ENCODE measurements at regions not wholly inside any gene's neighbourhood (a gene's known extent, or its start where the extent isn't known, plus 50 kb on each side); places are given as distances from the start of the nearest gene placed in this dataset.

DNA sequence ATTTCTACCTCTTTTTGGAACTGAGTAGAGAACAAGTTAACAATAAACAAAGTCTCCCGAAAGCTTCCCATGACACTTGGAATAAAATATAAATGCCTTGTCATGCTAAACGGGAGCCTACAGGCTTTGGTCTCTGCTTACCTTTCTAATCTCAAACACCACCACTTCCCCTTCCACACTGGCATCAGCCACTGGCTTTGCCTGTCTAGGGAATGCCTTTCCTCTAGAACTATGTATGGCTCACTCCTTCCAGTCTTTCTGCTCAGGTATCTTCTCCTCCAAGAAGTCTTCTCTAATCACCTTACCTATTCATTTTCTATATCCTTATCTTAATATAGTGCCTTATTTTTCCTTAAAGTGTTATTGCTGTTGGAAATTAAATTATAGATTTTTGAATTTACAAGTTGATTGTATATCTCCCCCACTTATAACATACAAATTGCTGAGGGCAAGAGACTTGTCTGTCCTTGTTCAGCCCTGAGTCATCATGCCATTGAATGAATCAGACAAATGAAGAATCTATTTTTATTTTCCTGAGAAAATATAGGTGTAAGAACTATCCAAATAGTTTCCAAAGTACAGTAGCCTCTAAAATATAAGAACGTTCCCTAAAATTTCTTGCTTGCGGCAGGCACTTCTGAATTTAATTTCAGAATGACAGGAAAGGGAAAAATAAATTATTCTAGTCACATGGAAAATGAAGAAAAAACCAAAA, 119.2 kb downstream of the TM2D1 start:
- H3K4me1 ChIP-seq (ENCODE audit: control insufficient read depth, insufficient read depth, low read length), result peaks cover 10% of the 10 kb centered on the region
- no peaks in the 10 kb centered on the region; the same call in 1 of the 2 replicates for H3K27me3 ChIP-seq (ENCODE audit: control insufficient read depth, insufficient read depth, low read length)
- H3K4me3 ChIP-seq (ENCODE audit: low read depth, low read length), result no peak overlapping the region
- H3K36me3 ChIP-seq (ENCODE audit: control insufficient read depth, insufficient read depth, low read length), result no peaks in the 10 kb centered on the region
- no peaks in the 10 kb centered on the region for H3K9me3 ChIP-seq (ENCODE audit: control insufficient read depth, insufficient read depth, low read depth, low read length)
- no peak overlapping the region for H3K27ac ChIP-seq (ENCODE audit: low read depth, low read length)
- no peak overlapping the region for H3K9ac ChIP-seq (ENCODE audit: low read length)

DNA sequence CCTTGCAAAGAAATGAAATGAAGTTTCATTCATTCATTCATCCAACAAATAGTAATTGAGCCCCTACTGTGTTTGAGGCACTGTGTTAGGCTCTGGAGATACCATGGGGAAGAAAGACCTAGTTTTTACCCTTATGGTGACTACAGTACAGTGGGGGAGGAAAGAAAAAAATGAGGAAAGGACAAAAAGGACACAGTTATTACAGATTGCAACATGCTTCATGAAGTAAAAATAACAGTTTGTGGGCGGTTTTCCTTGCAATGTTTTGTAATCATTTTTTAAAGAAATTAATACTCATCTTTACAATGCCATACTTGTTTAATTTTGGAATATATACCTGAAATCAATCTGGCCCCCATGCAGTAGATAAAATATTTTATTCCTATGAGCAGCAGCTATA, 120.3 kb downstream of the TM2D1 start:
- Histone ChIP-seq H3K36me3 (ENCODE audit: control insufficient read depth, insufficient read depth, low read length) (no peaks in the 10 kb centered on the region), H3K4me1 (ENCODE audit: control insufficient read depth, insufficient read depth, low read length) (peaks cover 10% of the 10 kb centered on the region), H3K27me3 (ENCODE audit: control insufficient read depth, insufficient read depth, low read length) (no peaks in the 10 kb centered on the region; the same call in 1 of the 2 replicates), H3K4me3 (ENCODE audit: low read depth, low read length) (no peak overlapping the region), H3K27ac (ENCODE audit: low read depth, low read length) (no peak overlapping the region), H3K9me3 (ENCODE audit: control insufficient read depth, insufficient read depth, low read depth, low read length) (no peaks in the 10 kb centered on the region), H3K9ac (ENCODE audit: low read length) (no peak overlapping the region)

DNA sequence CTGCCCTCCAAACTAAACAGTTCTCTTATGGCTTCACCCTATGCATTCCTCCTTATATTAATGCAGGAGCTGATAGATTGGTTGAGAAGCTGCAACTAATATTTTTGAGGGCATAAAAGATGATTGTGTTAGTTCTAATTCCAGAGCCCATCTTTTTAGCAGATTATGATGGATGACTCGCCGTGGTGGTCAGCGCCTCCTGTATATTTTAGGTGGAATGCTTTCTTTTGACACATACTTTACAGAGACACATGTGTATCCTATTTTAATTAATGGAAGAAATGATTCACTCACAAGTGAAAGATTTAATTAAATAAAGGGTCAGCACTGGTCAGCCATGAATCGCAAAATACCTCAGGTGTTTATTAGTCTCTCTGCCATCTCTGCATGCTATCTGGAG, 120.7 kb downstream of the TM2D1 start:
- H3K36me3 ChIP-seq (ENCODE audit: control insufficient read depth, insufficient read depth, low read length), result no peaks in the 10 kb centered on the region
- peaks cover 10% of the 10 kb centered on the region for H3K4me1 ChIP-seq (ENCODE audit: control insufficient read depth, insufficient read depth, low read length)
- H3K4me3 ChIP-seq (ENCODE audit: low read depth, low read length), result no peak overlapping the region
- H3K9me3 ChIP-seq (ENCODE audit: control insufficient read depth, insufficient read depth, low read depth, low read length), result no peaks in the 10 kb centered on the region
- no peak overlapping the region for H3K27ac ChIP-seq (ENCODE audit: low read depth, low read length)
- no peak overlapping the region for H3K9ac ChIP-seq (ENCODE audit: low read length)
- H3K27me3 ChIP-seq (ENCODE audit: control insufficient read depth, insufficient read depth, low read length), result no peaks in the 10 kb centered on the region; the same call in 1 of the 2 replicates

DNA sequence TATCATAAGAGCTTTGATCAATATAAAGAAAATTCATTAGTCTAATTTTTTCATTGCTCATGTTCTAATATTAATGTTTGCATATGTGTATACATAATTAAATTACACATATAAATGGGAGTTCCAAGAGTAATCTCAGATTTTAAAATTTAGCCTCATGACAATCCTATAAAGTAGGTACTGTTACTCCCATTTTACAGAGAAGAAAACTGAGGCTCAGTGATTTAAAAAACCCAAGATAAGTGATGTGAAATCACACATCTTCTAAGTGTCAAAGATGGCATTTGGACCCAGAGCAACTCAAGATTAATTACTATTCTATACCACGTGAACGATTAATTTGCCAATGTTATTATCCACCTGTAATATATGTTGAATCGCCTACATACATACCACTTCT, 122.3 kb downstream of the TM2D1 start:
- no peak overlapping the region for H3K9ac ChIP-seq (ENCODE audit: low read length)
- no peaks in the 10 kb centered on the region for H3K9me3 ChIP-seq (ENCODE audit: control insufficient read depth, insufficient read depth, low read depth, low read length)
- peaks cover 10% of the 10 kb centered on the region for H3K4me1 ChIP-seq (ENCODE audit: control insufficient read depth, insufficient read depth, low read length)
- H3K27me3 ChIP-seq (ENCODE audit: control insufficient read depth, insufficient read depth, low read length), result no peaks in the 10 kb centered on the region
- no peaks in the 10 kb centered on the region for H3K36me3 ChIP-seq (ENCODE audit: control insufficient read depth, insufficient read depth, low read length)
- no peak overlapping the region for H3K27ac ChIP-seq (ENCODE audit: low read depth, low read length)
- no peak overlapping the region for H3K4me3 ChIP-seq (ENCODE audit: low read depth, low read length)

DNA sequence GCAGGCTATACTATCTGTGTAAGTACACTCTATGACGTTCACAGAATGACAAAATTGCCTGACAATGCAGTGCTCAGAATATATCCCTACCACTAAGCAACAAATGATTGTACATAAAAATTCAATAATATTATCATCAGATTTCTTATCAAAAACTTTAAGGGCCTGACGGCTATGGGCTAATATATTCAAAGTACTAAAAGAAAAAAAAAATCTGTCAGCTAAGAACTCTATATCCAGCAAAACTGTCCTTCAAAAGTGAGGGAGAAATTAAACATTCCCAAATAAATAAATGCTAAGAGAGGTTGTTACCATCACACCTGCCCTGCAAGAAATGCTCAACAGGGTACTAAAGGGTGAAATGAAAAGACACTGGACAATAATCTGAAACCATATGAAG, 127.3 kb downstream of the TM2D1 start:
- H3K36me3 ChIP-seq (ENCODE audit: control insufficient read depth, insufficient read depth, low read length), result no peaks in the 10 kb centered on the region
- peaks cover 4% of the 10 kb centered on the region; the same call in 1 of the 2 replicates for H3K9me3 ChIP-seq (ENCODE audit: control insufficient read depth, insufficient read depth, low read depth, low read length)
- H3K4me3 ChIP-seq (ENCODE audit: low read depth, low read length), result no peak overlapping the region
- no peaks in the 10 kb centered on the region for H3K27me3 ChIP-seq (ENCODE audit: control insufficient read depth, insufficient read depth, low read length)
- H3K27ac ChIP-seq (ENCODE audit: low read depth, low read length), result no peak overlapping the region
- no peak overlapping the region for H3K9ac ChIP-seq (ENCODE audit: low read length)
- H3K4me1 ChIP-seq (ENCODE audit: control insufficient read depth, insufficient read depth, low read length), result no peaks in the 10 kb centered on the region

DNA sequence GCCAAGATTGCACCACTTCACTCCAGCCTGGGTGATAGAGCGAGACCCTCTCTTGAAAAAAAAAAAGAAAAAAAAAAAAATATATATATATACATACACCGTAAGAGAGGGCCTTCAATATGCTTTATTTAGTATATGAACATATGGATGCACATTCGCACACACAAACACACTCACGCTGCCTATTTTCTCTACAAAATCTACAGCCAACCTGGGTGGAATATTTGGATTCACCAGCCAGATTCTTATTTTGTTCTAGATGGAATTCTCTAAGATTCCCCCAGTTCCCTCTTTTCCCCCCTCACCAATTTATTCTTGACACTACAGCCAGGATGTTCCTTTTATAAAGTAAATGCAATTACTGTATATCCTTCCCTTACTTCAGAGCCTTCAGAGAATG, 131.6 kb downstream of the TM2D1 start:
- Histone ChIP-seq H3K36me3 (ENCODE audit: control insufficient read depth, insufficient read depth, low read length) (no peaks in the 10 kb centered on the region), H3K4me1 (ENCODE audit: control insufficient read depth, insufficient read depth, low read length) (peaks cover 11% of the 10 kb centered on the region), H3K9me3 (ENCODE audit: control insufficient read depth, insufficient read depth, low read depth, low read length) (peaks cover 4% of the 10 kb centered on the region; the same call in 1 of the 2 replicates), H3K27me3 (ENCODE audit: control insufficient read depth, insufficient read depth, low read length) (no peaks in the 10 kb centered on the region), H3K27ac (ENCODE audit: low read depth, low read length) (no peak overlapping the region), H3K4me3 (ENCODE audit: low read depth, low read length) (no peak overlapping the region), H3K9ac (ENCODE audit: low read length) (no peak overlapping the region)

DNA sequence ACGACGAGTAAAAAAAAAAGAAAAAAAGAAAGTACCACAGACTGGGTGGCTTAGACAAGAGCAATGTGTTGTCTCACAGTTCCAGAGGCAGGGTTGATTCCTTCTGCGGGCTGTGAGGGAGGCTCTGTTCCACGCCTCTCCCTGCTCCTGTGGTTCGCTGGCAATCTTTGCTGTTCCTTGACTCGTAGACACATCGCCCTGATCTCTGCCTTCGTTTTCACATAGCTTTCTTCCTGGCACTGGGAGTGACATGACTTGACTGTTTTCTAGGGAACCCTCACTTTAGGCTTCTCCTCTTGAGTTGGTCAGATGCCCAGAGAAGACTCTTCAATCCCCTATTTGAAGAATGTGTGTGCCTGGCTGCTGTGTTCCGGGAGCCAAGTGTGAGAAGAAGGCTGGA, 133.6 kb downstream of the TM2D1 start:
- no peaks in the 10 kb centered on the region for H3K9me3 ChIP-seq (ENCODE audit: control insufficient read depth, insufficient read depth, low read depth, low read length)
- no peaks in the 10 kb centered on the region for H3K36me3 ChIP-seq (ENCODE audit: control insufficient read depth, insufficient read depth, low read length)
- H3K27ac ChIP-seq (ENCODE audit: low read depth, low read length), result no peak overlapping the region
- peaks cover 12% of the 10 kb centered on the region for H3K4me1 ChIP-seq (ENCODE audit: control insufficient read depth, insufficient read depth, low read length)
- H3K4me3 ChIP-seq (ENCODE audit: low read depth, low read length), result no peak overlapping the region
- H3K9ac ChIP-seq (ENCODE audit: low read length), result no peak overlapping the region
- H3K27me3 ChIP-seq (ENCODE audit: control insufficient read depth, insufficient read depth, low read length), result no peaks in the 10 kb centered on the region

DNA sequence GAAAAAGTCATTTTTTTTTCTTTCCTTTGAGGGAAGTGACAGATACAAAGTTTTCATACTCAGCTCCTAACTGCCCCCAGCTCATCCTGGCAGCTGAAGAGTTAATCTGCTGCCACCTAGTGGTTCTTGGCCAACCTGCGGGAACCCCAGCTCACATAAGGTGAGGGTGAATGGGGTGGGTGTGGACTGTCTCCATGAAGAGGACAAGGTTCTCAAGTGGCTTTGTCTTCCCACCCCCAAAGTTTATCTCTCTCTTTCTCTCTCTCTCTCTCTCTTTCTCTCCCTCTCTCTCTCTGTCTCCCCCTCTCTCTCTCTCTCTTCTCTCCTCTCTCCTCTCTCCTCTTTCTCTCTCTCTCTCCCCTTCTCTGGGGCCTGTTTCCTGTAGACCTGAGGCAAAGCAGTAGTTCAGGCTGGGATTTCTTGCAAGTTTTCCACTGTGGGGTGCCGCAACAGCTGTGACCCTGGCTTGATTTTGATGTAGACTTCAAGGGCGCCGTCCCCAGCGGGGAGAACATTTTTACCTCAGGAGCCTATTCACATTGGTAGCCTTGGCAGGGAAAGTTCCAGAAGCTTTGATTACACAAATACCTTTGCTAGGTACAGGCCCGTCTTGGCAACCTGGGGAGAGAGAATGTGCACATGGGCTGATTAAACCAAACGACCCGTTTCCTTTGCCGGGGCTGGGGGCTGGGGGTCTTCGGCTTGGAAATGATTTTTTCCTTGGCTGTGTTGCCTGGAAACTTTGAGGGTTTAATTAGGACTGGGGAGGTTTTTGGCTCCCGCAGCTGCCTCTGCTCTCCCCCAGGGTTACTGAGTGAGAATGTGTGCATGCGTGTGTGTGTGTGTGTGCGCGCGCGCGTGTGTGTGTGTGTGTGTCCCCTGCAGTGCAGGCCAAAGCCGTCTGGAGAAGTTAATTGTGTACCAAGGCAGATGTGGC, 135.9 kb downstream of the TM2D1 start:
- H3K27ac ChIP-seq (ENCODE audit: low read depth, low read length), result no peak overlapping the region
- peaks cover 12% of the 10 kb centered on the region for H3K4me1 ChIP-seq (ENCODE audit: control insufficient read depth, insufficient read depth, low read length)
- H3K27me3 ChIP-seq (ENCODE audit: control insufficient read depth, insufficient read depth, low read length), result no peaks in the 10 kb centered on the region
- H3K4me3 ChIP-seq (ENCODE audit: low read depth, low read length), result no peak overlapping the region
- peak overlapping the region; percentile 37 for H3K9ac ChIP-seq (ENCODE audit: low read length)
- H3K9me3 ChIP-seq (ENCODE audit: control insufficient read depth, insufficient read depth, low read depth, low read length), result no peaks in the 10 kb centered on the region
- H3K36me3 ChIP-seq (ENCODE audit: control insufficient read depth, insufficient read depth, low read length), result no peaks in the 10 kb centered on the region

DNA sequence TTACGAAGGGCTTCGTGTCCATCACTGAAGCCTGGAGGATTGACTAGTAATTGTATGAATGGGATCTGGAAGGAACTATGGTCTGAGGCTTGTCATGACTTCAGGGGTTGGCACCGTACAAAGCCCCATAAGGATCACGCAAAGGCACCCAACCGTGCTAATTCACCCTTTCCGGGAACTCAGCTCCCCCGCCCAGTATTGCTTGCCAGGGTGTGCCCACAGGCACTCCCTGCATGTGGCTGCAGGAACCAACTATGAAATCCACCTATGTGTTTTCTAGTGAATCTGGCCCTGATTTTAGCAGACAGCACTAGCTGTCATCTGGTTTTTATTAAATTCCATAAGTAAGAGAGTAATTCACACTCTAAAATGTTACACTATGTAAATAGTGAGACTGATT, 139.2 kb downstream of the TM2D1 start:
- Histone ChIP-seq H3K27ac (ENCODE audit: low read depth, low read length) (no peak overlapping the region), H3K9ac (ENCODE audit: low read length) (no peak overlapping the region), H3K36me3 (ENCODE audit: control insufficient read depth, insufficient read depth, low read length) (no peaks in the 10 kb centered on the region), H3K27me3 (ENCODE audit: control insufficient read depth, insufficient read depth, low read length) (no peaks in the 10 kb centered on the region), H3K4me3 (ENCODE audit: low read depth, low read length) (no peak overlapping the region), H3K4me1 (ENCODE audit: control insufficient read depth, insufficient read depth, low read length) (peaks cover 12% of the 10 kb centered on the region), H3K9me3 (ENCODE audit: control insufficient read depth, insufficient read depth, low read depth, low read length) (no peaks in the 10 kb centered on the region)

DNA sequence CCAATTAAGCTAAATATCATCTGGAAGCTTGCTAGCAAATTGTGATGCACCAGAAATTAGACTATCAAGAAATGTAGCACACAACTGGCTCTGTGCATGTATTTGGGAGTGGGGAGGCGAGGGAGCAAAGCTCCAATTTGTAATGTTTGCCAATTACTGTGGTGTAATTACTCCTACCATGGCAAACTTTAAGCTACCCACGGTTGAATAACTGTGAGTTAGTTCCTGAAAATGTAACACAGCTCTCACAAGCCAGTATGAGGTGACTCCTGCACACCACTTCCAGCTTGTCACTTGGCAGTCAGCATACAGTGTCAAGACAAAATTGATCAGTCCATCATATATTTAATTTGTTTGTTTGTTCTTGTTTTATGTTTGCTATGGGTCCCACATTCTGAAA, 141.2 kb downstream of the TM2D1 start:
- Histone ChIP-seq H3K36me3 (ENCODE audit: control insufficient read depth, insufficient read depth, low read length) (no peaks in the 10 kb centered on the region), H3K9me3 (ENCODE audit: control insufficient read depth, insufficient read depth, low read depth, low read length) (peaks cover 12% of the 10 kb centered on the region), H3K27me3 (ENCODE audit: control insufficient read depth, insufficient read depth, low read length) (no peaks in the 10 kb centered on the region), H3K9ac (ENCODE audit: low read length) (no peak overlapping the region), H3K4me1 (ENCODE audit: control insufficient read depth, insufficient read depth, low read length) (peaks cover 3% of the 10 kb centered on the region; the same call in 1 of the 2 replicates), H3K27ac (ENCODE audit: low read depth, low read length) (no peak overlapping the region), H3K4me3 (ENCODE audit: low read depth, low read length) (no peak overlapping the region)

DNA sequence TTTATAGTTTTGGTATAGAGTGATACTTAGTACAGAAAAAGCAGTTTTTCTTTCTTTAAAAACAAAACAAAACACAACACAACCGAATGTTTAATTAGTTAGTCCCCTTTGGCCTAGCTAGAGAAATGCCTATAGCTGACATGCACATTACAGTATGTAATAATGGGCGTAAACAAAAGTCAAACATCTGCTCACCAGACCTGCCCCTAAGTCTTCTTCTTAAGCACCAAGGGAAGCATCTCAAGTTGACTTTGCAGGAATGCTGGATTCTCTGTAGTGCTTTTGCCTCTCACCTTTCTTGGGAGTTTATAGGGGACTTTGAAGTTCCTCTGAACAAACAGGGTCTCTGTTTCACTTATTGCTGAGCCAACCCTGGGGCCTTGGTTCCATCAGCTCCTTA, 143.7 kb downstream of the TM2D1 start:
- Histone ChIP-seq H3K9me3 (ENCODE audit: control insufficient read depth, insufficient read depth, low read depth, low read length) (peaks cover 15% of the 10 kb centered on the region), H3K27me3 (ENCODE audit: control insufficient read depth, insufficient read depth, low read length) (no peaks in the 10 kb centered on the region), H3K27ac (ENCODE audit: low read depth, low read length) (no peak overlapping the region), H3K4me3 (ENCODE audit: low read depth, low read length) (no peak overlapping the region), H3K9ac (ENCODE audit: low read length) (no peak overlapping the region), H3K36me3 (ENCODE audit: control insufficient read depth, insufficient read depth, low read length) (no peaks in the 10 kb centered on the region), H3K4me1 (ENCODE audit: control insufficient read depth, insufficient read depth, low read length) (no peaks in the 10 kb centered on the region)
